ENCODE measurements at regions not wholly inside any gene's neighbourhood (a gene's known extent, or its start where the extent isn't known, plus 50 kb on each side); places are given as distances from the start of the nearest gene placed in this dataset.
"Not testable (repeated sequence)": the region's sequence is repeated elsewhere in the genome, so short reads cannot be mapped to it uniquely, and the experiment has no call there.

DNA sequence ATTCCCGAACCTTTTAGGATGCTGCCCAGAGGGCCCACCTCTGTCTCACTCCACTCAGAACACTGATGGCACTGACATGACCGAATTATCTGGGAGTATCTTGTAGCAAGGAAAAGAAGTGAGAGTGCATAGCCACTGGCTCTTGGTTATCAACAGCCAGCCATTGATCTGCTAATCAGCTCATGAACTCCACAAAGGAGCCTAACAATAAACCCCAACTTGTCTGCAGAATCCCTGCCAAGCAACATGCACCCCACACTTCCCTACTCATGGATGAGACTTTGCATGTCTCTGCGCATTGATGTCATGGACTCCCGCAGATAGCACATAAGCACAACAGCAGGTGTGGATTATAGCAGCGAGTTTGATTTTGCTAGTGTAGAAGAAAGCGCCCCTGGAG, 1538.9 kb upstream of the RAG2 start:
- Mint-ChIP-seq H3K4me1 (no peaks in the 10 kb centered on the region), H3K27me3 (no peaks in the 10 kb centered on the region), H3K9me3 (peaks cover 2 to 31% (median 14%) of the 10 kb centered on the region in 8 donors), H3K36me3 (no peaks in the 10 kb centered on the region), H3K27ac (no peak overlapping the region), H3K4me3 (no peak overlapping the region)
- Histone ChIP-seq H3K36me3 (ENCODE audit: insufficient read depth, low read length) (no peaks in the 10 kb centered on the region), H3K4me3 (ENCODE audit: low read length in 2 of 2) (no peak overlapping the region), H3K4me1 (ENCODE audit: insufficient read depth, low read length) (no peaks in the 10 kb centered on the region), H3K27me3 (ENCODE audit: insufficient read depth, low read length) (no peaks in the 10 kb centered on the region), H3K9me3 (ENCODE audit: control insufficient read depth in 1 of 2, low read length in 2 of 2) (no peaks in the 10 kb centered on the region), H3K27ac (ENCODE audit: low read depth, low read length) (no peak overlapping the region)
- POLR2A ChIA-PET (ENCODE audit: partially characterized antibody): no interaction called here
- DNase-seq: no peak
- CTCF ChIA-PET (ENCODE audit: partially characterized antibody): no interaction called here
- intact Hi-C loops (cut with micrococcal nuclease): no loop called here

- H3K4me1 Mint-ChIP-seq: no peaks in the 10 kb centered on the region
- ChIA-PET CTCF (ENCODE audit: partially characterized antibody) (no interaction called here), POLR2A (ENCODE audit: partially characterized antibody) (no interaction called here)
- no peaks in the 10 kb centered on the region for H3K27me3 ChIP-seq (ENCODE audit: insufficient read depth, low read length)
- no peak overlapping the region for H3K27ac ChIP-seq (ENCODE audit: low read depth, low read length)
- peaks cover 2 to 27% (median 7%) of the 10 kb centered on the region in 8 donors for H3K9me3 Mint-ChIP-seq
- no peak overlapping the region for H3K27ac Mint-ChIP-seq
- DNase-seq: no peak
- H3K4me1 ChIP-seq (ENCODE audit: insufficient read depth, low read length): no peaks in the 10 kb centered on the region
- H3K36me3 ChIP-seq (ENCODE audit: insufficient read depth, low read length): no peaks in the 10 kb centered on the region
- intact Hi-C loops (cut with micrococcal nuclease): no loop called here
- no peaks in the 10 kb centered on the region for H3K36me3 Mint-ChIP-seq
- no peaks in the 10 kb centered on the region for H3K27me3 Mint-ChIP-seq
- no peak overlapping the region for H3K4me3 Mint-ChIP-seq
- no peaks in the 10 kb centered on the region for H3K9me3 ChIP-seq (ENCODE audit: control insufficient read depth in 1 of 2, low read length in 2 of 2)
- H3K4me3 ChIP-seq (ENCODE audit: low read length in 2 of 2): no peak overlapping the region
Measured at GRCh38 chr11:38131535-38131934, 1533.5 kb upstream of the RAG2 start.

DNA sequence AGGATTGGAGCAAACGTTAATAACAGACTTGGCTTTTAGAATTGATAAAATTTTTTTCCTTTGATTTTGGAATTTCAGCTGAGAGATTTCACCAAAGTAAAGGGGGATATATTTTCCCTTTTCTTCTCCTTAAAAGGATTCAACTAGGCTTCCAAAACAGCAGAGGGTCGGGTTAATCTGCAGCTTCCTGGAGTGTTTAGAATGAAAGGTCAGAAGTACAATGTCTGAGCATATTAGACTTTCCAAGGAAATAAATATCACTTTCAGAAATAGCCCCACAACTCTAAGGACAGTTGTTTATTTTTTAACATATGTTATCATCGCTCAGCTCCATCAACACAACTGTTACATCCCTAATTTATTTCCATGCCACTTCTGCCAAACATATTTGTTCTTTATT, 1532.9 kb upstream of the RAG2 start:
- ChIA-PET CTCF (ENCODE audit: partially characterized antibody) (no interaction called here), POLR2A (ENCODE audit: partially characterized antibody) (no interaction called here)
- H3K27me3 Mint-ChIP-seq: no peaks in the 10 kb centered on the region
- H3K36me3 Mint-ChIP-seq: no peaks in the 10 kb centered on the region
- Histone ChIP-seq H3K4me3 (ENCODE audit: low read length in 2 of 2) (no peak overlapping the region), H3K4me1 (ENCODE audit: insufficient read depth, low read length) (no peaks in the 10 kb centered on the region), H3K36me3 (ENCODE audit: insufficient read depth, low read length) (no peaks in the 10 kb centered on the region), H3K9me3 (ENCODE audit: control insufficient read depth in 1 of 2, low read length in 2 of 2) (no peaks in the 10 kb centered on the region), H3K27ac (ENCODE audit: low read depth, low read length) (no peak overlapping the region), H3K27me3 (ENCODE audit: insufficient read depth, low read length) (no peaks in the 10 kb centered on the region)
- H3K4me3 Mint-ChIP-seq: no peak overlapping the region
- no peak for DNase-seq
- no peaks in the 10 kb centered on the region for H3K4me1 Mint-ChIP-seq
- intact Hi-C loops (cut with micrococcal nuclease): no loop called here
- no peak overlapping the region for H3K27ac Mint-ChIP-seq
- H3K9me3 Mint-ChIP-seq: peaks cover 0 to 26% (median 7%) of the 10 kb centered on the region in 8 donors

DNA sequence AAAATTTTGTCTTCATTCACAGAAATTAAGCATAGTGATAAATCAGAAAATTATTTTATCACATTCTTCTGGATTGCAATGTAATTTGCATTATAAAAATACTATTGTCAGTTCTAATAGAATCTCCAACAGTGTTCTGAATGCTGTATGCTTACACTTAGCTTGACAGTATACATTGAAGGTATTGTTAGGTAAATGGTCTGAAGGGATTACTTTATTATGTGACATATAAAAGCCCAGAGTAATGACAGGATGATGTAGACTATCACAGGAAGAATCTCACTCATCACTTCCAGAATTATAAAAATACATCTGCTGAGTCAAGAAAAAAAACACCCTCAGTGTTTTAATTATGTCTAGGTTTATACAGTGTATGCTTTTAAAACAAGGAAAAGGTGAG, 1532.5 kb upstream of the RAG2 start:
- Histone ChIP-seq H3K27ac (ENCODE audit: low read depth, low read length) (no peak overlapping the region), H3K4me1 (ENCODE audit: insufficient read depth, low read length) (no peaks in the 10 kb centered on the region), H3K4me3 (ENCODE audit: low read length in 2 of 2) (no peak overlapping the region), H3K36me3 (ENCODE audit: insufficient read depth, low read length) (no peaks in the 10 kb centered on the region), H3K27me3 (ENCODE audit: insufficient read depth, low read length) (no peaks in the 10 kb centered on the region), H3K9me3 (ENCODE audit: control insufficient read depth in 1 of 2, low read length in 2 of 2) (no peaks in the 10 kb centered on the region)
- DNase-seq: no peak
- ChIA-PET POLR2A (ENCODE audit: partially characterized antibody) (no interaction called here), CTCF (ENCODE audit: partially characterized antibody) (no interaction called here)
- H3K4me3 Mint-ChIP-seq: no peak overlapping the region
- no peaks in the 10 kb centered on the region for H3K36me3 Mint-ChIP-seq
- H3K27me3 Mint-ChIP-seq: no peaks in the 10 kb centered on the region
- H3K4me1 Mint-ChIP-seq: no peaks in the 10 kb centered on the region
- intact Hi-C loops (cut with micrococcal nuclease): no loop called here
- H3K9me3 Mint-ChIP-seq: peaks cover 0 to 26% (median 7%) of the 10 kb centered on the region in 8 donors
- H3K27ac Mint-ChIP-seq: no peak overlapping the region

DNA sequence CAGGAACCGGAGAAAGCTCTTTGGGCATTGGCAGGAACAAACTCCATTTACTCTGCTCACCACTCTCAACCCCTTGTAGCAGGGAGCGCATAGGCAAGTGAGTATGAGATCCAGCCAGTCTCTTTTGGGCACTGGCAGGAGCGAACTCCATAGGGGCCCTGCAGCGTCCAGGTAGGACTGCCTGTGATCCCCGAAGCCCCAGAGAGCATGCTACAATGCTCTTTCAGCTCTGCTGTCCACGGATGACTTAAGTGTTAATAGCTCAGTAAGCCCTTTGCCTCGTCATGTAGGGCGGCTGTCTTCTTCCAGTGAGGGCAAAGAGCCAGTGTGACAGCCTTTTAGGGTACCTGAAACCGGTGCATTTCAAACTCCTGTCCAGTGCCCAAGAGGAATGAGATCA, 1525.6 kb upstream of the RAG2 start:
- H3K27me3 ChIP-seq (ENCODE audit: insufficient read depth, low read length): no peaks in the 10 kb centered on the region
- no peaks in the 10 kb centered on the region for H3K9me3 ChIP-seq (ENCODE audit: control insufficient read depth in 1 of 2, low read length in 2 of 2)
- Mint-ChIP-seq H3K27ac (no peak overlapping the region), H3K4me3 (no peak overlapping the region), H3K4me1 (no peaks in the 10 kb centered on the region), H3K36me3 (no peaks in the 10 kb centered on the region), H3K9me3 (peaks cover 0 to 7% (median 4%) of the 10 kb centered on the region in 8 donors), H3K27me3 (no peaks in the 10 kb centered on the region)
- H3K27ac ChIP-seq (ENCODE audit: low read depth, low read length): no peak overlapping the region
- no peaks in the 10 kb centered on the region for H3K4me1 ChIP-seq (ENCODE audit: insufficient read depth, low read length)
- CTCF ChIA-PET (ENCODE audit: partially characterized antibody): no interaction called here
- no peak for DNase-seq
- POLR2A ChIA-PET (ENCODE audit: partially characterized antibody): no interaction called here
- no peaks in the 10 kb centered on the region for H3K36me3 ChIP-seq (ENCODE audit: insufficient read depth, low read length)
- no peak overlapping the region for H3K4me3 ChIP-seq (ENCODE audit: low read length in 2 of 2)
- intact Hi-C loops (cut with micrococcal nuclease): no loop called here

DNA sequence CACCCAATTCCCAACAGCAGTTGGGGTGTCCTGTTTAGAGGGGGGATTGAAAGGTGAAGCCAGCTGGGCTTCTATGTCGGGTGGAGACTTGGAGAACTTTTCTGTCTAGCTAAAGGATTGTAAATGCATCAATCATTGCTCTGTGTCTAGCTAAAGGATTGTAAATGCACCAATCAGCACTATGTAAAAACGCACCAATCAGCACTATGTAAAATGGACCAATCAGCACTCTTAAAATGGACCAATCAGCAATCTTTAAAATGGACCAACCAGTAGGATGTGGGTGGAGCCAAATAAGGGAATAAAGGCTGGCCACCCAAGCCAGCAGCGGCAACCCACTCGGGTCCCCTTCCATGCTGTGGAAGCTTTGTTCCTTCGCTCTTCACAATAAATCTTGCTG, 1518.6 kb upstream of the RAG2 start:
- H3K4me1 Mint-ChIP-seq; H3K36me3 Mint-ChIP-seq; H3K27me3 Mint-ChIP-seq; H3K4me1 ChIP-seq (ENCODE audit: insufficient read depth, low read length); H3K4me3 Mint-ChIP-seq; POLR2A ChIA-PET (ENCODE audit: partially characterized antibody); H3K27ac Mint-ChIP-seq; H3K4me3 ChIP-seq (ENCODE audit: low read length in 2 of 2); DNase-seq; H3K36me3 ChIP-seq (ENCODE audit: insufficient read depth, low read length); H3K9me3 ChIP-seq (ENCODE audit: control insufficient read depth in 1 of 2, low read length in 2 of 2); H3K27ac ChIP-seq (ENCODE audit: low read depth, low read length); CTCF ChIA-PET (ENCODE audit: partially characterized antibody); H3K27me3 ChIP-seq (ENCODE audit: insufficient read depth, low read length); intact Hi-C loops (cut with micrococcal nuclease): not testable (repeated sequence)
- peaks cover 0 to 23% (median 11%) of the 10 kb centered on the region in 8 donors for H3K9me3 Mint-ChIP-seq

DNA sequence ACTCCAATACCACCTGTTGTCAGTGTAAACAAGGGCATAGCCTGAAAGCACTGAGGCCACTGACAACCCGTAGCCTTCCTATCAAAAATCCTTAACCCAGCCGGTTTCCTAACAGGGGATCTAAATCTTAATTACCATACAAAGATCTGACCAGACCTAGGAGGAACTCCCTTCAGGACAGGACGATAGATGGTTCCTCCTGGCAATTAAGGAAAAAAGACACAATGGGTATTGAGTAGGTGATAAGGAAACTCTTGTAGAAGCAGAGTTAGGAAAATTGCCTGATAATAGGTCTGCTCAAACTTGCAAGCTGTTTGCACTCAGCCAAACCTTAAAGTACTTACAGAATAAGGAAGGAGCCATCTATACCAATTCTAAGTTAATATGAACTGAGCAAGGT, 1517.3 kb upstream of the RAG2 start:
- H3K4me1 Mint-ChIP-seq; H3K27me3 ChIP-seq (ENCODE audit: insufficient read depth, low read length); DNase-seq; H3K27ac ChIP-seq (ENCODE audit: low read depth, low read length); H3K27me3 Mint-ChIP-seq; H3K4me3 ChIP-seq (ENCODE audit: low read length in 2 of 2); H3K4me1 ChIP-seq (ENCODE audit: insufficient read depth, low read length); H3K9me3 ChIP-seq (ENCODE audit: control insufficient read depth in 1 of 2, low read length in 2 of 2); intact Hi-C loops (cut with micrococcal nuclease); H3K27ac Mint-ChIP-seq; CTCF ChIA-PET (ENCODE audit: partially characterized antibody); H3K4me3 Mint-ChIP-seq; POLR2A ChIA-PET (ENCODE audit: partially characterized antibody); H3K36me3 Mint-ChIP-seq; H3K36me3 ChIP-seq (ENCODE audit: insufficient read depth, low read length): not testable (repeated sequence)
- peaks cover 0 to 21% (median 11%) of the 10 kb centered on the region in 8 donors for H3K9me3 Mint-ChIP-seq

DNA sequence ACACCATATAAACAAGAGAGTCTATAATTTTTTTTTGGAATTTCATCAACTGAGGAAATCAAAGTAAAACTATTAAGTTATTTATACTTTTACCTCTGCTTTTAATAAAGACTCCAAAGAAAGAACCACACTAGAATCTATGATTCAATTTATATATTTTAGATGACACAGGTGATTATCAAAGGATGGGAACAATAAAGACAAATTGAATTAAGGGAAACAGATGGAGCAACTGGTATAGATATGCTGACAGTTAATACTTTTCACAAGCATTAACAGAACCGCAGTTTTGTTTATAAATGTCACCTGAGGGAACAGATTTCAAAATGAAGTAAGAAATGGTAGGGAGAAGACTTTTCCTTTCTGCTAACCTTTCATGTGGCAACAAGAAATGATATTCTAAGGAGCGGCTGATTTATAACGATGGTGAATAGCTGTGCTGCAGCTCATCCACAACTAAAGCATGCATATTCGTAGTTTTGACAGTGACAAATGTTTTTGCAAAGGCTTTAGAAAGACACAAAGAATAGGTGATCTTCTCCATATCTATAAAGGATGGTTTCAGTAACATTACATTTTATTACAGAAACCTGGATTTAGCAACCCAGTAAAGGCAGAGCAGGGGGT, 1502.9 kb upstream of the RAG2 start:
- Mint-ChIP-seq H3K4me3 (no peak overlapping the region), H3K27me3 (no peaks in the 10 kb centered on the region), H3K36me3 (no peaks in the 10 kb centered on the region), H3K9me3 (peaks cover 1 to 17% (median 8%) of the 10 kb centered on the region in 8 donors), H3K4me1 (no peaks in the 10 kb centered on the region), H3K27ac (no peak overlapping the region)
- DNase-seq: no peak
- ChIA-PET CTCF (ENCODE audit: partially characterized antibody) (no interaction called here), POLR2A (ENCODE audit: partially characterized antibody) (no interaction called here)
- intact Hi-C loops (cut with micrococcal nuclease): no loop called here
- H3K4me1 ChIP-seq (ENCODE audit: insufficient read depth, low read length): no peaks in the 10 kb centered on the region
- H3K27me3 ChIP-seq (ENCODE audit: insufficient read depth, low read length): no peaks in the 10 kb centered on the region
- no peak overlapping the region for H3K27ac ChIP-seq (ENCODE audit: low read depth, low read length)
- H3K36me3 ChIP-seq (ENCODE audit: insufficient read depth, low read length): no peaks in the 10 kb centered on the region
- no peak overlapping the region for H3K4me3 ChIP-seq (ENCODE audit: low read length in 2 of 2)
- H3K9me3 ChIP-seq (ENCODE audit: control insufficient read depth in 1 of 2, low read length in 2 of 2): no peaks in the 10 kb centered on the region

Measured in CD4-positive, alpha-beta memory T cell (primary cell).